GM23248 (cell line): ENCODE measurements at regions not wholly inside any gene's neighbourhood (a gene's known extent, or its start where the extent isn't known, plus 50 kb on each side); places are given as distances from the start of the nearest gene placed in this dataset.

Experiments
- EZH2 ChIP-seq: fragments of 200-600 bp; sonication (generic); IDR thresholded peaks from 2 replicates; pipeline ENCODE4 v1.6.1; 2018; ENCODE audit warnings: antibody characterized with exemption, mild to moderate bottlenecking; ENCODE audit not compliant: insufficient read depth, poor library complexity, severe bottlenecking
- EZH2phosphoT487 ChIP-seq: fragments of 200-600 bp; sonication (generic); IDR thresholded peaks from 2 replicates; pipeline ENCODE4 v1.6.1; 2018; ENCODE audit warnings: antibody characterized with exemption, moderate library complexity, mild to moderate bottlenecking, low read depth; ENCODE audit not compliant: insufficient read depth

DNA sequence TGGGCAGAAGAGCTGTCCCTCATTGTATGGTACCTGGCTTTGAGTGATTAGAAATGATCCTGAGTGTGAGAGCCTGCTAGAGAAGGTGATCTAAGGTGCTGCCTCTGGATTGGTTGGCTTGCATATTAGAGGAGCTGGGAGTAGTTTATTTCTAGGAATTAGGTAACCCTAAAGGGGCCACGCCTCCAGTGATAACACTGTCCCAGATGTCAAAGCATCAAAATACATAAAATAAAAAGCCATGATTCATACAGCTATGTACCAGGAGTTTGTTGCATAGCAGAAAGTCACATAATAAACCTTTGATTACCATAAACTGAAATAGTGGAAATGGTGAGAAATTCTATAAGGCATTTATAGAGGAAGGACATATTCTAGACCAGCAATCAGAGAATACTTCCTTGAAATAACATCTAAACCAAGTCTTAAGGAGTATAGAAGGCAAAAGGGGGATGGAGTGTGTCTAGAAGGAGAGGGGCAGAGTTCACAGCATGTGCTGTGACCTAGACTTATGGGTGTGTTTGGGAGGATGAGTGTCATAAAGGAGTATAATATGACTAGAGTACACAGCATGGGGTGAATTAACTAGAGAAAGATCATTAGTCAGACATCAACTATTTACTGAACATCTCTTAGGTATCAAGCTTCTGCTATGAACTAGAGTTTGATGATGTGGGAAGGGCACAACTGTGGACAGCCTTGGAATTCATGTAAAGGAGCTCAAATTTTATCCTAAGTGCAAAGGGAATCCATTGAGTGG is 686.4 kb downstream of the GALC start:
- TF ChIP-seq EZH2 (no peak), EZH2phosphoT487 (no peak)
